Colonic mucosa (tissue), 4 donors: ENCODE measurements at regions not wholly inside any gene's neighbourhood (a gene's known extent, or its start where the extent isn't known, plus 50 kb on each side); places are given as distances from the start of the nearest gene placed in this dataset.
"Not testable (repeated sequence)": the region's sequence is repeated elsewhere in the genome, so short reads cannot be mapped to it uniquely, and the experiment has no call there.

Source experiments
- DNase-seq: peaks from one replicate; pipeline ENCODE4 v3.0.0-alpha.2; 2020
- H3K27ac ChIP-seq: fragments of 200-600 bp; one replicate; pipeline ENCODE4 v1.8.0; 2021
- H3K27me3 ChIP-seq: fragments of 200-600 bp; one replicate; pipeline ENCODE4 v1.8.0; 2021
- H3K36me3 ChIP-seq: fragments of 200-600 bp; one replicate; pipeline ENCODE4 v1.8.0; 2021
- H3K4me1 ChIP-seq: fragments of 200-600 bp; one replicate; pipeline ENCODE4 v1.8.0; 2021; ENCODE audit warnings: mild to moderate bottlenecking
- H3K4me3 ChIP-seq: fragments of 200-600 bp; one replicate; pipeline ENCODE4 v1.8.0; 2021
- H3K9ac ChIP-seq, 2 donors: one replicate each; pipeline ENCODE4 v1.7.0; 2013; ENCODE audit warnings: control low read depth in 2 of 2, low read depth in 2 of 2, low read length in 2 of 2
- H3K9me3 ChIP-seq: fragments of 200-600 bp; one replicate; pipeline ENCODE4 v1.8.0; 2021
- intact Hi-C: fragments of 100-400 bp; cut with DNase I; formaldehyde crosslinking; loops from one replicate; pipeline ENCODE4 v1.14.1; 2022
- TF ChIP-seq, protein P1 (sequence below): fragments of 200-600 bp; IDR thresholded peaks from one replicate; pipeline ENCODE4 v1.8.0; 2022; ENCODE audit warnings: antibody characterized with exemption, mild to moderate bottlenecking
- donor health status: healthy.
- donor health status: DM: no; HTN: no; CAD: no.
- donor health status: DM: no; HTN: no; CAD: no.

DNA sequence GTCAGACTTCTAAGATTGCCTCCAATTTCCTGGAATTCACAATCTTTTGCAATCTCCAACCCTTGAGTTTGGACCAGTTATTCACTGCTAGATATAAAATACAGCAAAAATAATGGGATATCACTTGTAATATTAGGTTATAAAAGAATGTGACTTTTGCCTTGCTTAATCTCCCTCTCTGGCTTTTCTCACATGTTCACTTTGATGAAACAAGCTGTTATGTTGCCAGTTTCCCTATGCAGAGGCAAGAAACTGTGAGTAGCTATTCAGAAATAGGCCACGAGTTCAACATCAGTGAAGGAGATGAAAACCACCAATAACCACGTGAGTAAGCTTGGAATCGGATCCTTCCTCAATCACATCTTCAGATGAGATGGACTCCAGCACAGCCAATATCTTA lies 842.7 kb downstream of the RNF144A start:
- H3K9me3 ChIP-seq: no peaks in the 10 kb centered on the region
- no peak for DNase-seq
- H3K4me3 ChIP-seq: no peak overlapping the region
- no peaks in the 10 kb centered on the region for H3K36me3 ChIP-seq
- H3K4me1 ChIP-seq: no peaks in the 10 kb centered on the region
- intact Hi-C loops: no loop called here
- no peak overlapping the region for H3K27ac ChIP-seq
- H3K9ac ChIP-seq: no peak overlapping the region
- no peaks in the 10 kb centered on the region for H3K27me3 ChIP-seq
- TF ChIP-seq, protein P1, sequence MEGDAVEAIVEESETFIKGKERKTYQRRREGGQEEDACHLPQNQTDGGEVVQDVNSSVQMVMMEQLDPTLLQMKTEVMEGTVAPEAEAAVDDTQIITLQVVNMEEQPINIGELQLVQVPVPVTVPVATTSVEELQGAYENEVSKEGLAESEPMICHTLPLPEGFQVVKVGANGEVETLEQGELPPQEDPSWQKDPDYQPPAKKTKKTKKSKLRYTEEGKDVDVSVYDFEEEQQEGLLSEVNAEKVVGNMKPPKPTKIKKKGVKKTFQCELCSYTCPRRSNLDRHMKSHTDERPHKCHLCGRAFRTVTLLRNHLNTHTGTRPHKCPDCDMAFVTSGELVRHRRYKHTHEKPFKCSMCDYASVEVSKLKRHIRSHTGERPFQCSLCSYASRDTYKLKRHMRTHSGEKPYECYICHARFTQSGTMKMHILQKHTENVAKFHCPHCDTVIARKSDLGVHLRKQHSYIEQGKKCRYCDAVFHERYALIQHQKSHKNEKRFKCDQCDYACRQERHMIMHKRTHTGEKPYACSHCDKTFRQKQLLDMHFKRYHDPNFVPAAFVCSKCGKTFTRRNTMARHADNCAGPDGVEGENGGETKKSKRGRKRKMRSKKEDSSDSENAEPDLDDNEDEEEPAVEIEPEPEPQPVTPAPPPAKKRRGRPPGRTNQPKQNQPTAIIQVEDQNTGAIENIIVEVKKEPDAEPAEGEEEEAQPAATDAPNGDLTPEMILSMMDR: no peak

DNA sequence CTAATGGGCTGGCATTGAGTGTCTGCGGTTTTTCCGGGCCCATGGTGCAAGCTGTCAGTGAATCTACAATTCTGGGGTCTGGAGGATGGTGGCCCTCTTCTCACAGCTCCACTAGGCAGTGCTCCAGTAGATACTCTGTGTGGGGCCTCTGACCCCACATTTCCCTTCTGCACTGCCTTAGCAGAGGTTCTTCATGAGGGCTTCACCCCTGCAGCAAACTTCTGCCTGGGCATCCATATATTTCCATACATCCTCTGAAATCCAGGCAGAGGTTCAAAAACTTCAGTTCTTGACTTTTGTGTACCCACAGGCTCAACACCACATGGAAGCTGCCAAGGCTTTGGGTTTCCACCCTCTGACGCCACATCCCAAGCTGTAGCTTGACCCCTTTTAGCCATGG lies 846.2 kb downstream of the RNF144A start:
- H3K27me3 ChIP-seq, H3K4me3 ChIP-seq, DNase-seq, H3K27ac ChIP-seq, H3K4me1 ChIP-seq, intact Hi-C loops, H3K36me3 ChIP-seq, H3K9ac ChIP-seq, H3K9me3 ChIP-seq: not testable (repeated sequence)

DNA sequence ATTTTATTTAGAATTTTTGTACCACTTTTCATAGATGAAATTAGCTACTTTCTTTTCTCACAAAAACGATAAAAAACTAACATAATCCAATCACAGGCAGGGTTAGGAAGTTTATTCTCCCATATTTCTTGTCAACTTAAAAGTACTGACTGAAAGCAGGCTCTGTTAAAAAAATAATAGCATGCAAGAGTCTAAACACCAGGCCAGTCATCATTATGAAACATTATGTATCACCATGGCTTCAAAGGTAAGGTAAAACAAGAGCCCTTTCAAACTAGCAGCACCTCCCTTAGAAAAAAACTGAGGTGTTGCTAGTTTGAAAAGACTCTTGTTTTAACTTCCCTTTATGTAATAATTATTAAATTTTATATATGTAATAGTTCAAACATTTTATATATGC lies 848.0 kb downstream of the RNF144A start:
- H3K27me3 ChIP-seq: no peaks in the 10 kb centered on the region
- H3K36me3 ChIP-seq: no peaks in the 10 kb centered on the region
- H3K4me3 ChIP-seq: no peak overlapping the region
- no peaks in the 10 kb centered on the region for H3K9me3 ChIP-seq
- no peak overlapping the region for H3K9ac ChIP-seq
- DNase-seq: no peak
- no peak overlapping the region for H3K27ac ChIP-seq
- TF ChIP-seq, protein P1: no peak
- intact Hi-C loops: no loop called here
- no peaks in the 10 kb centered on the region for H3K4me1 ChIP-seq

DNA sequence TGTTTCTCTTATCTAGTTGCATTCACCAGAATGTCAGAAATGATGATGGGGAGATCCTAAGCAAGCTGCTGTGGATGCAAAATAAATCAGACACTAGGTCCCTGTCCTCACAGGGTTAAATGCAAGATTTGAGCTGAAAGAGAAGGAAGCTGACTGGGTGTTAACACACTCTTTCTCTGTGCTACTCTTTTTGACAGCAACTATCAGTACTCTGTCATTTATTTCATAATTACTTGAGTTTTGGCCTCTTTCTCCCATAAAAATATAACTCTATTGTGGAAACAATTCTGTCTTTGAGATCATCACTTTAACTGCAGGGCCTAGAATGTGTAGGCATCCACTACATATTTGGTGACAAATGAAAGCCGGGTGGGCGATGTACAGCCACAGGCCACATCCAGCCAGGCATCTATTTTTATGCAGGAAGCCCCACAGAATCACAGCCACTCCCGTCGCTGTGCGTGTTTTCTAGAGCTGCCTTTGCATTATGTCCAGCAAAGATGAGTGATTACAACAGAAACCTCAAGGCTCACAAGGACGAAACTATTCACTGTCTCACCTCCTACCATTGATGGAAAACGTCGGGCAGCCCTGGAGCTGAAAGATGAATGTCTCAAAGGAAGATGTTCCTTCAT lies 849.0 kb downstream of the RNF144A start:
- intact Hi-C loops: no loop called here
- TF ChIP-seq, protein P1: no peak
- H3K9ac ChIP-seq: no peak overlapping the region
- no peaks in the 10 kb centered on the region for H3K27me3 ChIP-seq
- no peak overlapping the region for H3K4me3 ChIP-seq
- no peak for DNase-seq
- no peaks in the 10 kb centered on the region for H3K9me3 ChIP-seq
- H3K27ac ChIP-seq: no peak overlapping the region
- H3K4me1 ChIP-seq: no peaks in the 10 kb centered on the region
- no peaks in the 10 kb centered on the region for H3K36me3 ChIP-seq

DNA sequence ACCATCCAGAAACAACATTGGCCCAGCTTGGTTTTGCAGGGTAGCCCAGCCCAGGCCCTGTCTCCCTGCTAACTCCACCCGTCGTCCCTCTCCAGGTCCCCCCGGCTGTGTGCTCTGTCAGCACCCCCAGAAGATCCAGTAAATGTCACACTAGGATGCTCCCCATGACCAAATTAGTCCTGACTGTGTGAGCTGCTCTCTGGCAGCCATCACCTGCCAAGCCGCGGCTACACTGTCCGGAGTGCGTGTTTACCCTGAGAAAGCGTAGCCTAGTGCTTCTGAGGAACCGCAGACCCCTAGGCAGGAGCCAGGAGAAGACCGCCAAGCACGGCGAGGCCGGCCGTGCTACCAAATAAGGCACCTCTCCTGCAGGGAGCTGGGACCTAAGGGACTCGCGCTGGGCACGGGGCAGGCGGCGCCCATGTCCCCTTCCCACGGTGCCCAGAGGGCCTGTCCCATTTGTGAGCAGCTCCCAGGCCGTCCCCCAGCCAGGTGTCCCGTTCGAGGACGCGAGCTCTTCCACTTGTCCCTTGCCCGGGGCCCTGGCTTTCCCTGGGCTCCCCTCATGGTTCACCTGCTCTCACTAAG lies 849.9 kb downstream of the RNF144A start:
- Histone ChIP-seq H3K27ac (no peak overlapping the region), H3K4me3 (no peak overlapping the region), H3K4me1 (no peaks in the 10 kb centered on the region), H3K9ac (no peak overlapping the region), H3K9me3 (no peaks in the 10 kb centered on the region), H3K27me3 (no peaks in the 10 kb centered on the region), H3K36me3 (no peaks in the 10 kb centered on the region)
- no peak for DNase-seq
- intact Hi-C loops: no loop called here
- TF ChIP-seq, protein P1: no peak

DNA sequence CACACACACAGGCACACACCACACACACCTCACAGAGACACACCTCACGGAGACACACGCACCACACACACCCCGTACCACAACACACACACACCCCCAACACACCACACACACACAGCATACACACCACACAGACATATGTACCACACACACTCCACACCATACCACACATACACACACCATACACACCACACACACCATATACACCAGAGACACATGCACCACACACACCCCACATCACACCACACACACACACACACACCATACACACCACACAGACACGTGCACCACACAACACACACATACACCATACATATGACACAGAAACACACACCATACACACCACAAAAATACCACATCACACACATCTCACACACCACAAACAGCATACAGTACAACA lies 850.7 kb downstream of the RNF144A start:
- TF ChIP-seq, protein P1: no peak

More for the DNA sequence above, 850.7 kb downstream of the RNF144A start:
- H3K4me1 ChIP-seq: no peaks in the 10 kb centered on the region
- H3K27ac ChIP-seq: no peak overlapping the region
- no peaks in the 10 kb centered on the region for H3K27me3 ChIP-seq
- no peak for DNase-seq
- H3K9me3 ChIP-seq: no peaks in the 10 kb centered on the region
- intact Hi-C loops: no loop called here
- H3K36me3 ChIP-seq: no peaks in the 10 kb centered on the region
- no peak overlapping the region for H3K4me3 ChIP-seq
- no peak overlapping the region for H3K9ac ChIP-seq
